Erythroblast (primary cell): ENCODE measurements at regions not wholly inside any gene's neighbourhood (a gene's known extent, or its start where the extent isn't known, plus 50 kb on each side); places are given as distances from the start of the nearest gene placed in this dataset.

ENCODE experiments used
- GATA1 ChIP-seq: IDR thresholded peaks from 2 replicates; pipeline ENCODE4 v1.6.1; 2011; ENCODE audit warnings: low read depth, mild to moderate bottlenecking, control low read depth, low read length, moderate library complexity
- POLR2A ChIP-seq: IDR thresholded peaks from 2 replicates; pipeline ENCODE4 v1.6.1; 2011; ENCODE audit warnings: mild to moderate bottlenecking, low read length

GRCh38 chr16:17572145-17572544 is 101.4 kb upstream of the XYLT1 start:
- TF ChIP-seq POLR2A (no peak), GATA1 (no peak)
